ENCODE measurements at regions not wholly inside any gene's neighbourhood (a gene's known extent, or its start where the extent isn't known, plus 50 kb on each side); places are given as distances from the start of the nearest gene placed in this dataset.

GRCh38 chr16:31745900-31746299 is 127.7 kb upstream of the ZNF267 start:
- ChIA-PET POLR2A (ENCODE audit: low non-redundant PET) (no interaction called here), CTCF (no interaction called here)
- intact Hi-C loops (cut with micrococcal nuclease; ENCODE audit: unreplicated experiment) = no loop called here
- no peak for TF ChIP-seq EZH2 (IDR thresholded peaks at IDR 0.05; ENCODE audit: borderline replicate concordance, low read depth, low read length, poor library complexity, severe bottlenecking)
- TF ChIP-seq CTCF (conservative IDR thresholded peaks at IDR 0.05; ENCODE audit: low read depth, low read length) = no peak
- no peaks in the 10 kb centered on the region for H3K27me3 ChIP-seq (replicated peaks; ENCODE audit: insufficient read depth, low read depth, low read length, poor library complexity)
- peaks cover 56% of the 10 kb centered on the region for H3K9me3 ChIP-seq (ENCODE audit: low read depth, low read length, poor library complexity, severe bottlenecking)
- no peak overlapping the region for H3K27ac ChIP-seq (ENCODE audit: low read depth, low read length, poor library complexity, severe bottlenecking)
- no TSS peak for BruUV-seq (replicated peaks)
- H3K4me1 ChIP-seq (ENCODE audit: insufficient read depth, low read length, poor library complexity, severe bottlenecking) = no peaks in the 10 kb centered on the region
- H3K4me3 ChIP-seq (ENCODE audit: low read depth, low read length, poor library complexity, severe bottlenecking) = no peak overlapping the region
- H3K36me3 ChIP-seq (ENCODE audit: insufficient read depth, low read length, poor library complexity, severe bottlenecking) = no peaks in the 10 kb centered on the region
- DNase-seq (ENCODE audit: low spot score) = no peak

DNA sequence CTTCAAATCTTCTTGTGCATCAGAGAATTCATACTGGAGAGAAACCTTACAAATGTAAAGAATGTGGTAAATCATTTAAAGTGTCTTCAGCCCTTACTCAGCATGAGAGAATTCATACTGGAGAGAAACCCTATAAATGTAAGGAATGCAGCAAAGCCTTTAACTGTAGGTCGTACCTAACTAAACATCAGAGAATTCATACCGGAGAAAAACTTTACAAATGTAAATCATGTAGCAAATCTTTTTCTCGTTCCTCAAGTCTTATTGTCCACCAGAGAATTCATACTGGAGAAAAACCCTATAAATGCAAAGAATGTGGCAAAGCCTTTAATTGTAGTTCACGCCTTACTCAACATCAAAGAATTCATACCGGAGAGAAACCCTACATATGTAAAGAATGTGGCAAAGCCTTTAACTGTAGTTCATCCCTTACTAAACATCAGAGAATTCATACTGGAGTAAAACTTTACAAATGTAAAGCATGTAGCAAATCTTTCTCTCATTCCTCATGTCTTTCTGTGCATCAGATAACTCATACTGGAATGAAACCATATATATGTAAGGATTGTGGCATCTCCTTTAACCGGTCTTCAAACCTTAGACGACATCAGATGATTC is 118.5 kb upstream of the ZNF267 start:
- Histone ChIP-seq H3K27me3 (replicated peaks; ENCODE audit: insufficient read depth, low read depth, low read length, poor library complexity) (no peaks in the 10 kb centered on the region), H3K36me3 (ENCODE audit: insufficient read depth, low read length, poor library complexity, severe bottlenecking) (peaks cover 14% of the 10 kb centered on the region), H3K27ac (ENCODE audit: low read depth, low read length, poor library complexity, severe bottlenecking) (no peak overlapping the region), H3K4me1 (ENCODE audit: insufficient read depth, low read length, poor library complexity, severe bottlenecking) (no peaks in the 10 kb centered on the region), H3K4me3 (ENCODE audit: low read depth, low read length, poor library complexity, severe bottlenecking) (no peak overlapping the region), H3K9me3 (ENCODE audit: low read depth, low read length, poor library complexity, severe bottlenecking) (peaks cover 84% of the 10 kb centered on the region)
- no peak for DNase-seq (ENCODE audit: low spot score)
- POLR2A ChIA-PET (ENCODE audit: low non-redundant PET) = no interaction called here
- no TSS peak for BruUV-seq (replicated peaks)
- intact Hi-C loops (cut with micrococcal nuclease; ENCODE audit: unreplicated experiment) = no loop called here
- TF ChIP-seq EZH2 (IDR thresholded peaks at IDR 0.05; ENCODE audit: borderline replicate concordance, low read depth, low read length, poor library complexity, severe bottlenecking) = no peak
- TF ChIP-seq CTCF (conservative IDR thresholded peaks at IDR 0.05; ENCODE audit: low read depth, low read length) = no peak
- CTCF ChIA-PET = no interaction called here

DNA sequence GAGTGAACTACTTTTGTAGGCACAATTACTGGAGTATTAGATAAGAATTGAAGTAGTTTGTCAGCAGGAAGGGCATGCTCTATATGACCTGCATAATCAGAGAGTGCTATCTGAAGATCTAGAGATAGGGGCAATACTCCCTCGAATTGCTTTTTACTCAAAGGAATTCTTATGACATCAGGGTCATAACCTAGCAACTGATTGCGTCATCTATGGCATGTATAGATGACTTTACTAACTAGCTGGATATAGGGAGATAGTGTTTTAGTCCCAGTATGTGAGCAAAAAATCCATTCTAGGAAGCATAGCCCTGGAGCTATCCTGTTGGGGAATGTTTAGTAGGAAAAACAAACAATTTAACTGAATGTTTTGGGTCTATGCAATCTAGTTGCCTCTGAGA is 109.5 kb upstream of the ZNF267 start:
- Histone ChIP-seq H3K9me3 (ENCODE audit: low read depth, low read length, poor library complexity, severe bottlenecking) (peaks cover 33% of the 10 kb centered on the region), H3K36me3 (ENCODE audit: insufficient read depth, low read length, poor library complexity, severe bottlenecking) (no peaks in the 10 kb centered on the region), H3K27me3 (replicated peaks; ENCODE audit: insufficient read depth, low read depth, low read length, poor library complexity) (no peaks in the 10 kb centered on the region), H3K4me1 (ENCODE audit: insufficient read depth, low read length, poor library complexity, severe bottlenecking) (no peaks in the 10 kb centered on the region), H3K27ac (ENCODE audit: low read depth, low read length, poor library complexity, severe bottlenecking) (no peak overlapping the region), H3K4me3 (ENCODE audit: low read depth, low read length, poor library complexity, severe bottlenecking) (no peak overlapping the region)
- intact Hi-C loops (cut with micrococcal nuclease; ENCODE audit: unreplicated experiment) = no loop called here
- ChIA-PET CTCF (no interaction called here), POLR2A (ENCODE audit: low non-redundant PET) (no interaction called here)
- no peak for DNase-seq (ENCODE audit: low spot score)
- TF ChIP-seq CTCF (conservative IDR thresholded peaks at IDR 0.05; ENCODE audit: low read depth, low read length) = no peak
- no peak for TF ChIP-seq EZH2 (IDR thresholded peaks at IDR 0.05; ENCODE audit: borderline replicate concordance, low read depth, low read length, poor library complexity, severe bottlenecking)
- BruUV-seq (replicated peaks) = no TSS peak

Measured in A673 (cell line).